ENCODE measurements at regions not wholly inside any gene's neighbourhood (a gene's known extent, or its start where the extent isn't known, plus 50 kb on each side); places are given as distances from the start of the nearest gene placed in this dataset.

- Histone ChIP-seq H3K27me3 (ENCODE audit: control insufficient read depth, insufficient read depth, low read length, poor library complexity, severe bottlenecking) (peaks cover 60% of the 10 kb centered on the region), H3K9me3 (ENCODE audit: control insufficient read depth, low read length) (no peaks in the 10 kb centered on the region), H3K4me1 (ENCODE audit: control insufficient read depth, insufficient read depth, low read length) (no peaks in the 10 kb centered on the region), H3K27ac (ENCODE audit: low read depth, low read length) (no peak overlapping the region), H3K9ac (ENCODE audit: extremely low read depth, low read length, poor library complexity, severe bottlenecking) (no peak overlapping the region), H3K36me3 (ENCODE audit: control insufficient read depth, insufficient read depth, low read length) (no peaks in the 10 kb centered on the region), H3K4me3 (ENCODE audit: low read length) (no peak overlapping the region)
- TF ChIP-seq CTCF (conservative IDR thresholded peaks at IDR 0.05) = peak; percentile 72
- H3K9me3 Mint-ChIP-seq = peaks cover 3% of the 10 kb centered on the region
- no peaks in the 10 kb centered on the region for H3K4me1 Mint-ChIP-seq
- WGBS, 2 experiments (ENCODE audit: insufficient coverage in 1 of 2, insufficient read length in 1 of 2) = 36 to 40% methylated on average over 5 to 11 of the region's 11 CpGs
- no peak overlapping the region for H3K4me3 Mint-ChIP-seq
- H3K36me3 Mint-ChIP-seq (ENCODE audit: low read depth) = no peaks in the 10 kb centered on the region
- no peak overlapping the region for H3K27ac Mint-ChIP-seq
- H3K27me3 Mint-ChIP-seq (ENCODE audit: insufficient read depth) = peaks cover 73% of the 10 kb centered on the region
- DNase-seq = peak; percentile 91
Measured at GRCh38 chr12:130266751-130267150, 70.9 kb upstream of the PIWIL1 start.

- peaks cover 12% of the 10 kb centered on the region for H3K9me3 ChIP-seq (ENCODE audit: control insufficient read depth, low read length)
- H3K9ac ChIP-seq (ENCODE audit: extremely low read depth, low read length, poor library complexity, severe bottlenecking) = no peak overlapping the region
- H3K9me3 Mint-ChIP-seq = peaks cover 25% of the 10 kb centered on the region
- peaks cover 76% of the 10 kb centered on the region for H3K27me3 Mint-ChIP-seq (ENCODE audit: insufficient read depth)
- H3K27ac ChIP-seq (ENCODE audit: low read depth, low read length) = no peak overlapping the region
- DNase-seq = no peak
- H3K4me1 Mint-ChIP-seq = no peaks in the 10 kb centered on the region
- H3K27me3 ChIP-seq (ENCODE audit: control insufficient read depth, insufficient read depth, low read length, poor library complexity, severe bottlenecking) = peaks cover 20% of the 10 kb centered on the region
- H3K36me3 Mint-ChIP-seq (ENCODE audit: low read depth) = no peaks in the 10 kb centered on the region
- no peak overlapping the region for H3K4me3 ChIP-seq (ENCODE audit: low read length)
- WGBS, 2 experiments (ENCODE audit: insufficient coverage in 1 of 2, insufficient read length in 1 of 2) = 79 to 80% methylated on average over 9 of the region's 9 CpGs
- H3K36me3 ChIP-seq (ENCODE audit: control insufficient read depth, insufficient read depth, low read length) = no peaks in the 10 kb centered on the region
- H3K4me3 Mint-ChIP-seq = no peak overlapping the region
- TF ChIP-seq CTCF (conservative IDR thresholded peaks at IDR 0.05) = no peak
- H3K27ac Mint-ChIP-seq = no peak overlapping the region
- H3K4me1 ChIP-seq (ENCODE audit: control insufficient read depth, insufficient read depth, low read length) = no peaks in the 10 kb centered on the region
Measured at GRCh38 chr12:130280231-130280630, 57.5 kb upstream of the PIWIL1 start.

- H3K27me3 ChIP-seq (ENCODE audit: control insufficient read depth, insufficient read depth, low read length, poor library complexity, severe bottlenecking) = peaks cover 15% of the 10 kb centered on the region
- Mint-ChIP-seq H3K4me3 (no peak overlapping the region), H3K9me3 (peaks cover 27% of the 10 kb centered on the region), H3K4me1 (no peaks in the 10 kb centered on the region), H3K36me3 (ENCODE audit: low read depth) (no peaks in the 10 kb centered on the region), H3K27ac (no peak overlapping the region), H3K27me3 (ENCODE audit: insufficient read depth) (peaks cover 71% of the 10 kb centered on the region)
- H3K9ac ChIP-seq (ENCODE audit: extremely low read depth, low read length, poor library complexity, severe bottlenecking) = no peak overlapping the region
- TF ChIP-seq CTCF (conservative IDR thresholded peaks at IDR 0.05) = no peak
- H3K4me1 ChIP-seq (ENCODE audit: control insufficient read depth, insufficient read depth, low read length) = no peaks in the 10 kb centered on the region
- no peak overlapping the region for H3K27ac ChIP-seq (ENCODE audit: low read depth, low read length)
- H3K9me3 ChIP-seq (ENCODE audit: control insufficient read depth, low read length) = peaks cover 12% of the 10 kb centered on the region
- H3K36me3 ChIP-seq (ENCODE audit: control insufficient read depth, insufficient read depth, low read length) = no peaks in the 10 kb centered on the region
- DNase-seq = no peak
- WGBS, 2 experiments (ENCODE audit: insufficient coverage in 1 of 2, insufficient read length in 1 of 2) = 90 to 94% methylated on average over 5 to 11 of the region's 11 CpGs
- no peak overlapping the region for H3K4me3 ChIP-seq (ENCODE audit: low read length)
Measured at GRCh38 chr12:130280742-130281141, 56.9 kb upstream of the PIWIL1 start.
